ENCODE measurements at regions not wholly inside any gene's neighbourhood (a gene's known extent, or its start where the extent isn't known, plus 50 kb on each side); places are given as distances from the start of the nearest gene placed in this dataset.

- no peak for TF ChIP-seq CTCF (IDR thresholded peaks at IDR 0.05)
- TF ChIP-seq POLR2A (IDR thresholded peaks at IDR 0.05): no peak
These were observed 1293.9 kb downstream of the JRKL start for GRCh38 chr11:97683733-97684132.

Data from esophagus squamous epithelium (tissue), 4 donors.